IMR-90 (cell line): ENCODE measurements at regions not wholly inside any gene's neighbourhood (a gene's known extent, or its start where the extent isn't known, plus 50 kb on each side); places are given as distances from the start of the nearest gene placed in this dataset.

Experiments
- ATAC-seq: fragments of 200-7000 bp; cut with Tn5 transposase; 2 replicates; pipeline ENCODE4 v1.9.1; 2020; ENCODE audit warnings: low read depth, mild to moderate bottlenecking, moderate library complexity
- BruUV-seq: library from RNA; stranded (reverse); fragments of 400-500 nt; replicated peaks from 2 replicates; lab custom pipeline; 2021; lab: Mats Ljungman, UMichigan
- CTCF ChIA-PET: fragments of 300-600 bp; formaldehyde crosslinking; extraction: SDS; loops from one replicate; lab custom pipeline; 2021; ENCODE audit warnings: antibody characterized with exemption; lab: Yijun Ruan, JAX
- POLR2A ChIA-PET: fragments of 300-600 bp; sonication (Branson Sonifier 250); formaldehyde crosslinking; loops from one replicate; lab custom pipeline; 2022; ENCODE audit warnings: antibody characterized with exemption; ENCODE audit not compliant: unreplicated experiment; lab: Charles Lee
- DNase-seq: peaks from one replicate; pipeline ENCODE4 v3.0.0; 2013
- H2AFZ ChIP-seq: replicated peaks from 2 replicates; pipeline ENCODE3; 2013; ENCODE audit warnings: low read length, mild to moderate bottlenecking; ENCODE audit not compliant: poor library complexity
- H2AK5ac ChIP-seq: 2 replicates; pipeline ENCODE4 v1.6.1; 2013; ENCODE audit warnings: low read depth, low read length, inconsistent platforms
- H2AK9ac ChIP-seq: replicated peaks from 2 replicates; pipeline ENCODE3; 2013; ENCODE audit warnings: mild to moderate bottlenecking, low read depth, low read length, moderate library complexity; ENCODE audit not compliant: poor library complexity
- H2BK120ac ChIP-seq: 2 replicates; pipeline ENCODE4 v1.6.1; 2013; ENCODE audit warnings: low read depth, low read length, inconsistent platforms
- H2BK15ac ChIP-seq: 3 replicates; pipeline ENCODE4 v1.6.1; 2013; ENCODE audit warnings: low read depth, low read length, inconsistent platforms
- H2BK20ac ChIP-seq: 2 replicates; pipeline ENCODE4 v1.6.1; 2013; ENCODE audit warnings: low read depth, mild to moderate bottlenecking, inconsistent platforms, low read length, moderate library complexity
- H2BK5ac ChIP-seq: 2 replicates; pipeline ENCODE4 v1.6.1; 2013; ENCODE audit warnings: mild to moderate bottlenecking, low read depth, low read length, inconsistent platforms; ENCODE audit not compliant: poor library complexity, severe bottlenecking
- H3K14ac ChIP-seq: replicated peaks from 2 replicates; pipeline ENCODE4 v1.6.1; 2013; ENCODE audit warnings: low read depth, low read length, inconsistent platforms
- H3K18ac ChIP-seq: 2 replicates; pipeline ENCODE4 v1.6.1; 2013; ENCODE audit warnings: low read depth, low read length, control low read depth
- H3K23ac ChIP-seq: 2 replicates; pipeline ENCODE4 v1.6.1; 2013; ENCODE audit warnings: low read depth, low read length, inconsistent platforms
- H3K27ac ChIP-seq: 2 replicates; pipeline ENCODE4 v1.5.1; 2013; ENCODE audit warnings: mild to moderate bottlenecking, control low read depth, low read length; ENCODE audit not compliant: insufficient read depth
- H3K27me3 ChIP-seq: 2 replicates; pipeline ENCODE4 v1.6.1; 2013; ENCODE audit warnings: low read length; ENCODE audit not compliant: control insufficient read depth, insufficient read depth
- H3K36me3 ChIP-seq: 2 replicates; pipeline ENCODE4 v1.6.1; 2013; ENCODE audit warnings: low read length, mixed read lengths; ENCODE audit not compliant: control insufficient read depth, insufficient read depth
- H3K4ac ChIP-seq: 2 replicates; pipeline ENCODE4 v1.6.1; 2013; ENCODE audit warnings: low read depth, low read length, inconsistent platforms
- H3K4me1 ChIP-seq: 2 replicates; pipeline ENCODE4 v1.6.1; 2013; ENCODE audit warnings: low read length, mixed read lengths; ENCODE audit not compliant: control insufficient read depth, insufficient read depth
- H3K4me2 ChIP-seq: 2 replicates; pipeline ENCODE4 v1.6.1; 2013; ENCODE audit warnings: low read depth, mild to moderate bottlenecking, control low read depth, low read length, moderate library complexity
- H3K4me3 ChIP-seq: 2 replicates; pipeline ENCODE4 v1.5.1; 2013; ENCODE audit warnings: low read depth, mild to moderate bottlenecking, control low read depth, low read length, moderate library complexity; ENCODE audit not compliant: insufficient read depth
- H3K56ac ChIP-seq: 2 replicates; pipeline ENCODE4 v1.6.1; 2013; ENCODE audit warnings: low read length, inconsistent platforms; ENCODE audit not compliant: insufficient read depth; ENCODE audit errors: extremely low read depth
- H3K79me1 ChIP-seq, 2 experiments: 2 replicates each; pipeline ENCODE4 v1.6.1; 2013; ENCODE audit warnings: low read length in 2 of 2, inconsistent platforms in 1 of 2, low read depth in 1 of 2
- H3K9ac ChIP-seq: 2 replicates; pipeline ENCODE4 v1.6.1; 2013; ENCODE audit warnings: low read depth, low read length, control low read depth
- H3K9me1 ChIP-seq: 2 replicates; pipeline ENCODE4 v1.6.1; 2013; ENCODE audit warnings: low read length, inconsistent platforms; ENCODE audit not compliant: insufficient read depth
- H3K9me3 ChIP-seq: 2 replicates; pipeline ENCODE4 v1.6.1; 2013; ENCODE audit warnings: low read length; ENCODE audit not compliant: control insufficient read depth, insufficient read depth
- H4K20me1 ChIP-seq: 2 replicates; pipeline ENCODE4 v1.6.1; 2013; ENCODE audit warnings: low read length, inconsistent platforms; ENCODE audit not compliant: insufficient read depth
- H4K5ac ChIP-seq: 2 replicates; pipeline ENCODE4 v1.6.1; 2013; ENCODE audit warnings: mild to moderate bottlenecking, low read depth, low read length, control low read depth
- H4K8ac ChIP-seq, 2 experiments: 2 replicates each; pipeline ENCODE4 v1.6.1; 2013; ENCODE audit warnings: low read depth in 2 of 2, low read length in 2 of 2, control low read depth in 1 of 2, inconsistent platforms in 1 of 2
- H4K91ac ChIP-seq: 2 replicates; pipeline ENCODE4 v1.6.1; 2013; ENCODE audit warnings: low read depth, low read length, inconsistent platforms; ENCODE audit not compliant: insufficient read depth
- CEBPB ChIP-seq: IDR thresholded peaks from 2 replicates; pipeline ENCODE4 v1.6.1; 2012; ENCODE audit warnings: low read depth, low read length, improper control_type of control experiment
- FOS ChIP-seq: fragments of 150-350 bp; IDR thresholded peaks from 2 replicates; pipeline ENCODE4 v1.6.1; 2016; ENCODE audit warnings: low read depth, low read length
- MAZ ChIP-seq: IDR thresholded peaks from 2 replicates; pipeline ENCODE4 v1.6.1; 2012; ENCODE audit warnings: low read depth, mild to moderate bottlenecking, low read length, improper control_type of control experiment, moderate library complexity, borderline replicate concordance
- MXI1 ChIP-seq: IDR thresholded peaks from 2 replicates; pipeline ENCODE4 v1.6.1; 2012; ENCODE audit warnings: low read depth, mild to moderate bottlenecking, low read length, moderate library complexity, borderline replicate concordance
- POLR2A ChIP-seq: IDR thresholded peaks from 2 replicates; pipeline ENCODE4 v1.6.1; 2012; ENCODE audit warnings: mild to moderate bottlenecking, low read depth, low read length
- RCOR1 ChIP-seq: IDR thresholded peaks from 2 replicates; pipeline ENCODE4 v1.6.1; 2012; ENCODE audit warnings: mild to moderate bottlenecking, low read length, improper control_type of control experiment; ENCODE audit not compliant: insufficient replicate concordance
- WGBS, 2 experiments: methylation state at CpG; one replicate each; pipeline versions ENCODE4 v1.1.5 to v1.1.7; 2013; ENCODE audit warnings: missing lambda C conversion rate in 2 of 2; ENCODE audit not compliant: insufficient read length in 1 of 2; ENCODE audit errors: extremely low coverage in 2 of 2; 5-methylcytosine and 5-hydroxymethylcytosine counted together
- dilution Hi-C: fragments of 300-500 bp; cut with HindIII; formaldehyde crosslinking; loops from one replicate; pipeline ENCODE4 v1.14.3; 2018; ENCODE audit warnings: low sequenced_read_pairs; ENCODE audit not compliant: unreplicated experiment
- in situ Hi-C: fragments of 300-500 bp; cut with MboI; formaldehyde crosslinking; loops from 3 replicates; pipeline ENCODE4 v1.14.3; 2019; ENCODE audit warnings: low sequenced_read_pairs, inconsistent platforms, mixed read lengths
- intact Hi-C: fragments of 100-400 bp; cut with micrococcal nuclease; formaldehyde crosslinking; loops from 2 replicates; pipeline ENCODE4 v1.10.0; 2022
- TF ChIP-seq, protein P1 (sequence below): fragments of 150-350 bp; IDR thresholded peaks from 2 replicates; pipeline ENCODE4 v1.6.1; 2016; ENCODE audit warnings: low read depth, mild to moderate bottlenecking, low read length, moderate library complexity, borderline replicate concordance
- TF ChIP-seq, protein P2 (sequence below): conservative IDR thresholded peaks from 2 replicates; pipeline ENCODE4 v1.5.1; 2012; ENCODE audit warnings: mild to moderate bottlenecking, low read depth, low read length, improper control_type of control experiment

- TF ChIP-seq POLR2A: no peak
- TF ChIP-seq RCOR1: no peak
- TF ChIP-seq, protein P1, sequence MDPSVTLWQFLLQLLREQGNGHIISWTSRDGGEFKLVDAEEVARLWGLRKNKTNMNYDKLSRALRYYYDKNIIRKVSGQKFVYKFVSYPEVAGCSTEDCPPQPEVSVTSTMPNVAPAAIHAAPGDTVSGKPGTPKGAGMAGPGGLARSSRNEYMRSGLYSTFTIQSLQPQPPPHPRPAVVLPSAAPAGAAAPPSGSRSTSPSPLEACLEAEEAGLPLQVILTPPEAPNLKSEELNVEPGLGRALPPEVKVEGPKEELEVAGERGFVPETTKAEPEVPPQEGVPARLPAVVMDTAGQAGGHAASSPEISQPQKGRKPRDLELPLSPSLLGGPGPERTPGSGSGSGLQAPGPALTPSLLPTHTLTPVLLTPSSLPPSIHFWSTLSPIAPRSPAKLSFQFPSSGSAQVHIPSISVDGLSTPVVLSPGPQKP: no peak
- TF ChIP-seq CEBPB: no peak
- no peak for TF ChIP-seq MXI1
- TF ChIP-seq, protein P2, sequence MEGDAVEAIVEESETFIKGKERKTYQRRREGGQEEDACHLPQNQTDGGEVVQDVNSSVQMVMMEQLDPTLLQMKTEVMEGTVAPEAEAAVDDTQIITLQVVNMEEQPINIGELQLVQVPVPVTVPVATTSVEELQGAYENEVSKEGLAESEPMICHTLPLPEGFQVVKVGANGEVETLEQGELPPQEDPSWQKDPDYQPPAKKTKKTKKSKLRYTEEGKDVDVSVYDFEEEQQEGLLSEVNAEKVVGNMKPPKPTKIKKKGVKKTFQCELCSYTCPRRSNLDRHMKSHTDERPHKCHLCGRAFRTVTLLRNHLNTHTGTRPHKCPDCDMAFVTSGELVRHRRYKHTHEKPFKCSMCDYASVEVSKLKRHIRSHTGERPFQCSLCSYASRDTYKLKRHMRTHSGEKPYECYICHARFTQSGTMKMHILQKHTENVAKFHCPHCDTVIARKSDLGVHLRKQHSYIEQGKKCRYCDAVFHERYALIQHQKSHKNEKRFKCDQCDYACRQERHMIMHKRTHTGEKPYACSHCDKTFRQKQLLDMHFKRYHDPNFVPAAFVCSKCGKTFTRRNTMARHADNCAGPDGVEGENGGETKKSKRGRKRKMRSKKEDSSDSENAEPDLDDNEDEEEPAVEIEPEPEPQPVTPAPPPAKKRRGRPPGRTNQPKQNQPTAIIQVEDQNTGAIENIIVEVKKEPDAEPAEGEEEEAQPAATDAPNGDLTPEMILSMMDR: no peak
- no peak for TF ChIP-seq FOS
- no peak for TF ChIP-seq MAZ
- Histone ChIP-seq H3K9me1 (no peaks in the 10 kb centered on the region), H3K4me3 (no peak overlapping the region), H3K27ac (no peak overlapping the region), H3K4me2 (no peak overlapping the region), H3K4me1 (no peaks in the 10 kb centered on the region), H4K91ac (no peak overlapping the region), H2BK5ac (no peak overlapping the region), H3K9me3 (peaks cover 6% of the 10 kb centered on the region; the same call in 1 of the 2 replicates), H4K8ac (no peak overlapping the region), H3K18ac (no peak overlapping the region), H3K4ac (no peak overlapping the region), H3K23ac (no peak overlapping the region), H3K79me1 (no peaks in the 10 kb centered on the region), H3K14ac (no peak overlapping the region), H2BK120ac (no peak overlapping the region), H2BK20ac (no peak overlapping the region), H2AK9ac (no peak overlapping the region), H4K5ac (no peak overlapping the region), H3K9ac (no peak overlapping the region), H2AK5ac (no peak overlapping the region), H3K56ac (no peak overlapping the region), H3K27me3 (no peaks in the 10 kb centered on the region), H3K36me3 (no peaks in the 10 kb centered on the region), H4K20me1 (no peaks in the 10 kb centered on the region), H2BK15ac (no peak overlapping the region), H2AFZ (no peak overlapping the region)
- in situ Hi-C loops (no loop called here), intact Hi-C loops (no loop called here), dilution Hi-C loops (no loop called here)
- WGBS, 2 experiments: no CpG with 5 or more reads among the region's 3 CpGs
- DNase-seq (no peak), ATAC-seq (no peak)
- ChIA-PET CTCF (no interaction called here), POLR2A (no interaction called here)
- BruUV-seq: no TSS peak
Measured at GRCh38 chr18:30403278-30403677, 639.3 kb downstream of the DSC3 start.
